Choroid plexus epithelial cell (primary cell): ENCODE measurements at regions not wholly inside any gene's neighbourhood (a gene's known extent, or its start where the extent isn't known, plus 50 kb on each side); places are given as distances from the start of the nearest gene placed in this dataset.

ENCODE experiments used
- DNase-seq: peaks from one replicate; pipeline ENCODE4 v3.0.0-alpha.2; 2010; ENCODE audit warnings: low read depth
- H3K4me3 ChIP-seq: 2 replicates; pipeline ENCODE4 v1.5.1; 2011; ENCODE audit warnings: low read depth, mild to moderate bottlenecking, control low read depth, low read length, moderate library complexity
- TF ChIP-seq, protein P1 (sequence below): conservative IDR thresholded peaks from 2 replicates; pipeline ENCODE4 v1.5.1; 2011; ENCODE audit warnings: low read depth, mild to moderate bottlenecking, control low read depth, inconsistent platforms, low read length, moderate library complexity

DNA sequence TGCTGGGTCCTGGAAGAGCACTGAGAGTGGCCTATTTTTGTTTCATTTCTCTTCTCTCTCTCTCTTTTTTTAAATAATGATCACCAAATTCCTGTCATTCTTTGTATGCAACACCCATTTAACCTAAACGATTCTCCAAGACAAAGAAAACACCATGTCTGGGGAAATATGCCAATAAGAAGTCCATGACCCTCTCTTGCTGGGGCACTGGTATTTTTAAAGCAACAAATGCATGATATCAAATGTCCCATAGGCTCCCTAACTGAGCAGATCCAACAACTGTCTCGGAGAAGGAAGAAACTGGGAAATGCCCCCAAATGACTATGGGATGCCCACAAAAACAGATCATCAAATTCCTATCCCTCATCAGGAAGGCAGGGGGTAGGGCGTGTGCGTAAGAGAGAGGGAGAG, 567.4 kb downstream of the CCDC171 start:
- DNase-seq = peak; percentile 90
- TF ChIP-seq, protein P1, sequence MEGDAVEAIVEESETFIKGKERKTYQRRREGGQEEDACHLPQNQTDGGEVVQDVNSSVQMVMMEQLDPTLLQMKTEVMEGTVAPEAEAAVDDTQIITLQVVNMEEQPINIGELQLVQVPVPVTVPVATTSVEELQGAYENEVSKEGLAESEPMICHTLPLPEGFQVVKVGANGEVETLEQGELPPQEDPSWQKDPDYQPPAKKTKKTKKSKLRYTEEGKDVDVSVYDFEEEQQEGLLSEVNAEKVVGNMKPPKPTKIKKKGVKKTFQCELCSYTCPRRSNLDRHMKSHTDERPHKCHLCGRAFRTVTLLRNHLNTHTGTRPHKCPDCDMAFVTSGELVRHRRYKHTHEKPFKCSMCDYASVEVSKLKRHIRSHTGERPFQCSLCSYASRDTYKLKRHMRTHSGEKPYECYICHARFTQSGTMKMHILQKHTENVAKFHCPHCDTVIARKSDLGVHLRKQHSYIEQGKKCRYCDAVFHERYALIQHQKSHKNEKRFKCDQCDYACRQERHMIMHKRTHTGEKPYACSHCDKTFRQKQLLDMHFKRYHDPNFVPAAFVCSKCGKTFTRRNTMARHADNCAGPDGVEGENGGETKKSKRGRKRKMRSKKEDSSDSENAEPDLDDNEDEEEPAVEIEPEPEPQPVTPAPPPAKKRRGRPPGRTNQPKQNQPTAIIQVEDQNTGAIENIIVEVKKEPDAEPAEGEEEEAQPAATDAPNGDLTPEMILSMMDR = no peak
- H3K4me3 ChIP-seq = no peak overlapping the region

DNA sequence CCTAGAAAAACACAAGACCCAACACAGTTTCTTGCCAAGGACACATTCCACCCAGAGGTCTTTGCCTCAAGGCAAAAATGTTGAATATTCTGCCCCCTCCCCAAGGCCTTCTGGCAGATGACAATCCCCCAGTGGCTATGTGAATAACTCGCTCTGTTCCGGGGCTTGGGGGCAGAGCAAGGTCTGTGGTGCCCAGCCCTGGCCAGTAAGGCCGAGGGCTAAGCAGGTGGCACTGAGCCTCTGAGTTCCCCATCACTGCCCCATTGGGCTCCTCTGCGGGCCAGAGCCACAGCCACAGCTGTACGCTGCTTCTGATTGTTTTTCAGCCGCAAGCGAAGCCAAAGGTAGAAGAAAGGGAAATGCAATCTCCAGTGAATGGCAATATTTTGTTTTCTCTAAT, 567.9 kb downstream of the CCDC171 start:
- DNase-seq = no peak
- no peak overlapping the region for H3K4me3 ChIP-seq
- TF ChIP-seq, protein P1 = no peak

DNA sequence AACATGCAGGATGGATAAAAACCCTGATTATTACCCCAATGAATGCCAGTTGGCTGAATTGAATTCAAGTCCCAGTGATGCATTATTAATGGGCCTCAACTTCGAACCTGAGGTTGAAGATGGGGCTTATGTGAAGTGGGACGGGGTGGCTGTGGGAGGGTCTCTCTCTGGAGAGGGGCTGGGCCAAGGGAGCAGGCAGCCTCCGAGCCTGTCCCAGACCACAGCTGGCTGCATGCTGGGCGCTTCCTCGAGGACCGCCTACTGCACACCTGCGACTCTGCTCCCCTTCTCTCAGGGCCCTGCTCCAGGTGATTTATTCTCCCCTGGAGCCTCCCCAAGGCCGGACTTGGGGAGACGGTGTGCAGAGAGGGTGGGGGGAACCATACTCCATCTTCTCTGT, 568.3 kb downstream of the CCDC171 start:
- no peak for DNase-seq
- TF ChIP-seq, protein P1 = no peak
- H3K4me3 ChIP-seq = no peak overlapping the region

DNA sequence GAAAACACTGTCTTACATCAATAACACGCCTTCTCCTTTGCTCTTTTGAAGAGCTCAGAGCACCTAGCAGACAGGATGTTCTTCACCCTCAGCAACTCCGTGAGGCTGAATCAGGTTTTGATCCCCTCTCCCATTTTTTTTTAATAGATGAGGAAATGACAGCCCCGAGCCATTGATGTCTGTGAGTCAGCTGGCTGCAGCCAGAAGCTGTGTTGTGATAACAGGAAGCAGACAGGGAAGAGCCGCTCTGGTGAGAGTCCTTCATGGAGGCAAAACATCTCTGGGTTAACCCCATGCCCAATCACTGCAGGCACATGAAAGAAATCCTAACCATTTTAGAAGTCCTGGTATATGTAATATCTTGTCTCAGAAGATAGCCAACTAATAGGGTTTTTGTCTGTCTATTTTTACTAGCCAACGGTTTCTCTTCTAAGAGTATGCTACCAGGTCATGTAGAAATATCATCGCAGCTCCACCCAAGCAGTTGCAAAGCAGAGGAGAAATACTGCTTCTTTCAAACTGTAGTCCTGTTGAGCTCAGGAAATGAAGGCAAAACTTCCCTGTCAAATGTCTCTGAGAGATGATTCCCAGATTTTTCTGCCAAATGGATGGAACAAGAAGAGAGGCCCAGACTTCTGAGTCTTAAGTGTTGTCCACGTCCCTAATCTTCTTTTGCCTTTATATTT, 568.9 kb downstream of the CCDC171 start:
- no peak overlapping the region for H3K4me3 ChIP-seq
- TF ChIP-seq, protein P1 = no peak
- DNase-seq = peak; percentile 59

DNA sequence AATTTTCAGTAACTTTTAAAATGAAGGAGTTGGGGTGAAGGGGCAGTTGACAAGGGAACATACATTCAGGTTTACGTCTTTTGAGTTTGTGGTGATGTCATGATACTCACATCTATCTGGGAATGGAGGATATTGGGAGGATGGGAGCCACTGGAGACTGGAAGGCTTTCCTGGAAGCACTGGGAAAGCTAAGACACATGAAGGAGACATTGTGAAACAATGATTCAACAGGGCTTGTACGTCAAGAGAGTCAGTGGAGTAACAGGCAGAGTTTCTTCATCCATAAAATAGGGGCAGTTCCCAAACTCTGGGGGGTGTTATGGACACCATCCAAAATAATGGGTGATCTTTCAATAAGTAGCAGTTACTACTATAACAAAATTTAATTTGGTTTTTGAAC, 572.8 kb downstream of the CCDC171 start:
- DNase-seq = peak; percentile 60
- TF ChIP-seq, protein P1 = no peak
- H3K4me3 ChIP-seq = no peak overlapping the region

DNA sequence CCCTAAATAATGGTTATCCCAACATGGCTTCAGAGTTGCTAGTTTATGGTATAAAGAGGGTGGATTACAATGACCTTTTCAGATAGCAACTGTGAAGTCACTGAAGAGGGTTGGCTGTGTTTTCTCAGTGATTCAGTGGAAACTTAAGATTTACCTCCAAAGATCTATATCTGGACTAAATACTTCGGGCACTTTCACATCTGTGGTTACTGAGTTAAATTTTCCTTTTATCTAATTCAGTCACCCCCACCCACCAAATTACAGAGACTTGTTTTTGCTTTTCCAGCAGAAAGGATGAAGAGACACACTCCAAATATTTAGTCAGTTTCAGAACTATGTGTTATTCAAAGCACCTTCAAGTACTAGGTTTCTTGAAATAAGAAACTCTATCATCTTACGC, 573.2 kb downstream of the CCDC171 start:
- H3K4me3 ChIP-seq = no peak overlapping the region
- TF ChIP-seq, protein P1 = no peak
- DNase-seq = peak; percentile 65

DNA sequence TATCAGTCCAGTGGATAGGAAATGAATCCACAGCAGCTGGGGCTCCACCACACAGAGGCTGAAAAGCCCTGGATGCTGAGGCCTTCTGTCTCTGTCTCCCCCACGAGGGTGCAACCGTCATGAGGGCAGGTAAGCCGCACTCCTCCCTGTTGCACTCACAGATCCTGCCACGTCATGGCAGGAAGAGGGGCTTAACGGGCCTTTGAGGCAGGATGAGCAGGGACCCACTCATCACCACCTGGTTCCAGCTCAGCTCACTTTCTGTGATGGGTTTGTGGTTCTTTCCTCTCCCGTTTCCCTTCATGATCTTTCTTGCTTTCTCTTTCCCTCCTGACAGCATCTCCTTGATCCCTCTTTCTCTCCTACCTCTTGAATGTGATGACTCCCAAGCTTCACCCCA, 575.2 kb downstream of the CCDC171 start:
- TF ChIP-seq, protein P1 = no peak
- H3K4me3 ChIP-seq = no peak overlapping the region
- no peak for DNase-seq
